Fibroblast of pulmonary artery (primary cell): ENCODE measurements at regions not wholly inside any gene's neighbourhood (a gene's known extent, or its start where the extent isn't known, plus 50 kb on each side); places are given as distances from the start of the nearest gene placed in this dataset.

ENCODE experiments used
- DNase-seq: peaks from one replicate; pipeline ENCODE4 v3.0.0-alpha.2; 2010; ENCODE audit warnings: low read depth
- H3K4me3 ChIP-seq: replicated peaks from 2 replicates; pipeline ENCODE4 v1.5.1; 2011; ENCODE audit warnings: low read depth, mild to moderate bottlenecking, control low read depth, low read length, moderate library complexity
- TF ChIP-seq, protein P1 (sequence below): IDR thresholded peaks from 2 replicates; pipeline ENCODE4 v1.5.1; 2011; ENCODE audit warnings: mild to moderate bottlenecking, control low read depth, low read length, inconsistent platforms; ENCODE audit errors: missing control alignments

DNA sequence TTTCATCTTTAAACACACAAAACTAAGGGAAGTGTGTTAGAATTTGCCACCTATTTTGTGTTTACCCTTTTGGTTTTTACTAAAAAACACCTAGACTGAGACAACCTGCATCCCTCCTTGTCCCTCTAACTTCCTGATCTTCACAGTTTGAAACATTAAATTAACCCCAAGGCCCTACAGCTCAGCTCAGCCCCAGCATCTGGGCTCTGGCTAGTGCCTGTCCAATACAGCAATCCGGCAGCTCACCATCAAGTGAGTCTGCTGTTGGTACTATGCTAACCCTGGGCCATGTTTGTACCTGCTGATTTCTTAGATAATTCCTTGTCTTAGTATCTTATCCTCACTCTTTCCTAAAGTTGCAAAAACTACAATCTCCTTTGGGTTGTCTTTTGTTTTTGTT, 162.4 kb downstream of the DSEL start:
- TF ChIP-seq, protein P1, sequence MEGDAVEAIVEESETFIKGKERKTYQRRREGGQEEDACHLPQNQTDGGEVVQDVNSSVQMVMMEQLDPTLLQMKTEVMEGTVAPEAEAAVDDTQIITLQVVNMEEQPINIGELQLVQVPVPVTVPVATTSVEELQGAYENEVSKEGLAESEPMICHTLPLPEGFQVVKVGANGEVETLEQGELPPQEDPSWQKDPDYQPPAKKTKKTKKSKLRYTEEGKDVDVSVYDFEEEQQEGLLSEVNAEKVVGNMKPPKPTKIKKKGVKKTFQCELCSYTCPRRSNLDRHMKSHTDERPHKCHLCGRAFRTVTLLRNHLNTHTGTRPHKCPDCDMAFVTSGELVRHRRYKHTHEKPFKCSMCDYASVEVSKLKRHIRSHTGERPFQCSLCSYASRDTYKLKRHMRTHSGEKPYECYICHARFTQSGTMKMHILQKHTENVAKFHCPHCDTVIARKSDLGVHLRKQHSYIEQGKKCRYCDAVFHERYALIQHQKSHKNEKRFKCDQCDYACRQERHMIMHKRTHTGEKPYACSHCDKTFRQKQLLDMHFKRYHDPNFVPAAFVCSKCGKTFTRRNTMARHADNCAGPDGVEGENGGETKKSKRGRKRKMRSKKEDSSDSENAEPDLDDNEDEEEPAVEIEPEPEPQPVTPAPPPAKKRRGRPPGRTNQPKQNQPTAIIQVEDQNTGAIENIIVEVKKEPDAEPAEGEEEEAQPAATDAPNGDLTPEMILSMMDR = no peak
- DNase-seq = no peak
- no peak overlapping the region for H3K4me3 ChIP-seq

DNA sequence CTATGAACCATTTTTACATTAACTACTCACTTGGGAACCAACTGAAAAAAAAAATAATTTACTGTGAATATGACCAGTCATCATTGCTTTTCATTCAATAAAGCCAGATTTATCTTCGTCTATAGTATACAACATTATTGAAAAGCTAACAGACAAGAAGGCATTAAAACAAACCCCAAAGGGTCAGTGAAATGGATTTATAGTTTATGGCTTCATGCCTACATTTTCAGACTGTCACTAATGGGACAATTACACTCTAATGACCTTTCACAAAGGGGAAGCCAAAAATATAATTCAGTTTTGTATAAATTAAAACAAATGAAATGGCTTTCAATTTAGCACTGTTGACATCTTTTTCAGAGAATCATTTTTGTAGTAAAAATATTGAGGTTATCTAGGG, 169.1 kb downstream of the DSEL start:
- TF ChIP-seq, protein P1 = no peak
- H3K4me3 ChIP-seq = no peak overlapping the region
- no peak for DNase-seq

DNA sequence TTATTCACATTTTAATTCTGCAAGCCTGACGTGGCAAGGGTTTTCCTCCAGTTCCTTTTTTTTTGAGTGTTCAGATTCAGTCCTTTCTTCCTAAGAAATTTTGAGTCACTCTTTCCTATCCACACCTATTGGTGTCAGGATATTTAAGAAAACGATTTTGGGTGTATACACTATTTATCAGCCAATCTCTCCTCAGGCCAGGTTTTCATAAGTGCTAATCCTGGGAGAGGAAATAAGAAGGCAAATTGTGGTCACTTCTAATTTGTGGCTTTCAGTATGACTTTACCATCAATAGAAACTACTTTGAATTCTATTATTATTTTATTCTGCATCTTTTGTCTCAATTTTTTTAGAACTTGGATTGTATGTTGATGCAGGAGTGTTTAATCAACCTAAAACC, 174.4 kb downstream of the DSEL start:
- DNase-seq = no peak
- TF ChIP-seq, protein P1 = no peak
- no peak overlapping the region for H3K4me3 ChIP-seq

DNA sequence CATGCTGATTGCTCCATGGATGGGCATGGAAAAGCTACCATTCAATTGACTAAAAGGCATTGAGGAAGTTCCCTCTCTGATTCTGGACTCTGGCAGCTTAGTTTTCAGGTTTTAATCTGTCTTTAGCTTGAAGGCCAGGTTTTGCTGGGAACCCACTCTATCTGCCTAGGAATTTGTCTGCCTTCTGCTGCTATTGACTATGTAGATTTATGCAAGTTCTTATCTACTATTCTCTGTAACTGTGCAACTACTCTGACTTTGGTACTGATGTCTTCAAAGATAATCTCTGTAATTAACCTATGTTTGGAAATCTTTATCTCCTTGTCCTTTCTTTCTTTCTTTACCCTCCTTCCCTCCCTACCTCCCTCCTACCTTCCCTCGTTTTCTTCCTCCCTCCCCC, 178.8 kb downstream of the DSEL start:
- TF ChIP-seq, protein P1 = no peak
- no peak overlapping the region for H3K4me3 ChIP-seq
- no peak for DNase-seq

DNA sequence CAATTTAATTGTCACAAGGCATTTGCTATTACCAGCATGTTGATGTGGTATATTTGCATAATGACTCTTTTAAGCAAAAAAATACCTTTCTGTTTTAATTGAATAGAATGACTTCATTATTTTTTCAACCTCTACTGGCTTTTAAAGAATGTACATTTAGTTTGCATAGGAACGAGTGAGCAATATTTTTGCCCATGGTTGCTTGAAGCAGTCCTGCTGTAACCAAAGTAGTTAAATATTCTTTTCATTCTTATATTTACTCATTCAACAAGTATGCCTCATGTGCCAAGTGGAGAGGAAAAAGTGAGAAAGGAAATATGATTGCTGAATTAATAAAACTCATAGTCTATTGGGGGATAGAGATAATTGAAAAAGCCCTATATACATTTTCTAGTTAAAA, 184.7 kb downstream of the DSEL start:
- no peak for DNase-seq
- TF ChIP-seq, protein P1 = no peak

DNA sequence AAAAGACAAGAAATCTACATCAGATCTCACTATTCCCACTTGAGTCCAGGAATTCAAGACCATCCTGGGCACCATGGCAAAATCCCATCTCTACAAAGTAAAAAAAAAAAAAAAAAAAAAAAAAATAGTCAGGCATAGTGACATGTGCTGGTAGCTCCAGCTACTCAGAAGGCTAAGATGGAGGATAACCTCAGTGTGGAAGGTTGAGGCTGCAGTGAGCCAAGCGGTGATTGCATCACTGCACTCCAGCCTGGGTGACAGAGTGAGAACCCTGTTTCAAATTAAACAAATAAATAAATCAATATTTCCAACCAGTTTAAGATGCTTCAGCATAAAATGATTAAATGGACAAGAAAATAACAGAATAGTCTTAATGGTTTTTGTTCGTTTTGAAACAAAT, 197.4 kb downstream of the DSEL start:
- H3K4me3 ChIP-seq = no peak overlapping the region
- TF ChIP-seq, protein P1 = no peak
- DNase-seq = no peak

More for the DNA sequence above, 184.7 kb downstream of the DSEL start:
- no peak overlapping the region for H3K4me3 ChIP-seq

DNA sequence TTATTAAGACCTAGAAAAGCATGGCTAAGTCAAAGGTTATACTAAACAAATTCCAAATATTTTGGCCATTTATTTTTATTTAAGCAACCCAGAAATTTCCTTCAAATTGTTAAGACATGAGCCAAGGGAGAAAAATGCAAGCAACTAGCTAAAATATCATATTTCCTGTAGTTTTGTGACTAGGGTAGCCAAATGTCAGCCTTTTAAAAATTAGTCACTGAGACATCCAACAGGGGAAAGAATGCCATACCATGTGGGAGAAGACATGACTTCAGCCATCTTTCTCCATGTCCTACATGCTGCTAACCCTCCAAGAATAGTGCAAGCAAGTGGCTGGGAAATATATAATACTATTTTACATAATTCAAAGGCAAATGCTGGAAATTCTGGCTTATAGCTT, 197.9 kb downstream of the DSEL start:
- TF ChIP-seq, protein P1 = no peak
- H3K4me3 ChIP-seq = no peak overlapping the region
- DNase-seq = no peak
